Choroid plexus epithelial cell (primary cell): ENCODE measurements at regions not wholly inside any gene's neighbourhood (a gene's known extent, or its start where the extent isn't known, plus 50 kb on each side); places are given as distances from the start of the nearest gene placed in this dataset.

Experiments
- DNase-seq: peaks from one replicate; pipeline ENCODE4 v3.0.0-alpha.2; 2010; ENCODE audit warnings: low read depth
- H3K4me3 ChIP-seq: 2 replicates; pipeline ENCODE4 v1.5.1; 2011; ENCODE audit warnings: low read depth, mild to moderate bottlenecking, control low read depth, low read length, moderate library complexity
- TF ChIP-seq, protein P1 (sequence below): conservative IDR thresholded peaks from 2 replicates; pipeline ENCODE4 v1.5.1; 2011; ENCODE audit warnings: low read depth, mild to moderate bottlenecking, control low read depth, inconsistent platforms, low read length, moderate library complexity

DNA sequence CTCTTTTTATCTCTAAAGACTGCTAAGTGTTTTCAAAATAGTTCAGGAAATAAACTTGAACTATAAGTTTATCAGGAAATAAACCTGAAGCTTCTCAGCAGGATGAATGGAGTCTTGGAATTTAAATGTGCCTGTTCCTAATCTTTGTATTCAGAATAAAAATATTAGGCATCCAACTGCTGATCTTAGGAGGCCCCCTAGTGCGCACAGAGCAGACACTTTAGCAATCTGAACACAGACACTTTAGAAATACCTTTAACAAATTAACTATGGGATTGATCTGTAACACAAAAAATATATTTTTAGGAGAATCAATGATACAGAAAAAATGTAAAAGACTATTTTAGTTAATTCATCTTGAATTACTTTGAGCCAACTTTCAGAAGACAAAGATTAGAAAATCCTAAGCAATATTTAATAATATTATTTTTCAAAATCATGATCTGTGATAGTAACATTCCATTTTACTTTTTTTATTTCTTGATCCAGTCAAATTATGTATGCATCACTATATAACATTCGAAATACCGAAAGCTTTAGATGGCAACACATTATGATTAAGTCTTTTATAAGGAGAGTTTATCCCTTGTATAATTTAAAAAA is 80.9 kb downstream of the SLC41A2 start:
- peak; percentile 74 for DNase-seq
- no peak overlapping the region for H3K4me3 ChIP-seq
- TF ChIP-seq, protein P1, sequence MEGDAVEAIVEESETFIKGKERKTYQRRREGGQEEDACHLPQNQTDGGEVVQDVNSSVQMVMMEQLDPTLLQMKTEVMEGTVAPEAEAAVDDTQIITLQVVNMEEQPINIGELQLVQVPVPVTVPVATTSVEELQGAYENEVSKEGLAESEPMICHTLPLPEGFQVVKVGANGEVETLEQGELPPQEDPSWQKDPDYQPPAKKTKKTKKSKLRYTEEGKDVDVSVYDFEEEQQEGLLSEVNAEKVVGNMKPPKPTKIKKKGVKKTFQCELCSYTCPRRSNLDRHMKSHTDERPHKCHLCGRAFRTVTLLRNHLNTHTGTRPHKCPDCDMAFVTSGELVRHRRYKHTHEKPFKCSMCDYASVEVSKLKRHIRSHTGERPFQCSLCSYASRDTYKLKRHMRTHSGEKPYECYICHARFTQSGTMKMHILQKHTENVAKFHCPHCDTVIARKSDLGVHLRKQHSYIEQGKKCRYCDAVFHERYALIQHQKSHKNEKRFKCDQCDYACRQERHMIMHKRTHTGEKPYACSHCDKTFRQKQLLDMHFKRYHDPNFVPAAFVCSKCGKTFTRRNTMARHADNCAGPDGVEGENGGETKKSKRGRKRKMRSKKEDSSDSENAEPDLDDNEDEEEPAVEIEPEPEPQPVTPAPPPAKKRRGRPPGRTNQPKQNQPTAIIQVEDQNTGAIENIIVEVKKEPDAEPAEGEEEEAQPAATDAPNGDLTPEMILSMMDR: peak; percentile 84

DNA sequence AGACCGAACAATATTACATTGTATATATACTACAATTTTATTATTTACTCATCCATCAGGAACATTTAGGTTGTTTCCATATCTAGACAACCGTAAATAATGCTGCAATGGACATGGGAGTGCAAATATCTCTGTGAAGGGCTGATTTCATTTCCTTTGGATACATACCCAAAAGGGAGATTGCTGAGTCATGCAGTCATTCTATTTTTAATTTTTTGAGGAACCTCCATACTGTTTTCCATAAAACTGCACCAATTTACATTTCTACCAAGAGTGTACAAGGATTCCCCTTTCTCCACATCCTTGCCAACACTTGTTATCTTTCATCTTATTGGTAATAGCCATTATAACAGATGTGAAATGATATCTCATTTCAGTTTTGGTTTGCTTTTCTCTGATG is 84.7 kb downstream of the SLC41A2 start:
- DNase-seq: no peak
- TF ChIP-seq, protein P1: no peak
- no peak overlapping the region for H3K4me3 ChIP-seq

DNA sequence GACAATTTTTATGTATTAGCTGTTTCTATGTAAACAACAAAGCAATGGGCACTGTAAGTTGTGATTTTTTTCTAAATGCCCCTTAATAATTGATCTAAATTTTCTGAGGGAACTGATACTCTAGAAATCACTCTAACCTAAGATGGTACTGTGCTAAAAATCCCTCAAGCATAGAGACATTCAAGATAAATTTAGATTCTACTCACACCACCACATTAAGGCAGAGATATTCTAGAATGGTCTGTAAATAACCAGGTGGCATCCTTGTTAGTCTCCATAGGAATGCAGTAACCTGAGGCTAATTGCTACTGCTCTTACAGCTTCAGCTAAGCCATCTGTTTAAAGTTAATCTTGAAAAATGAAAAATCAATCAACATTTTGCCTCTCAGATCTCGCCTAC is 87.3 kb downstream of the SLC41A2 start:
- TF ChIP-seq, protein P1: no peak

DNA sequence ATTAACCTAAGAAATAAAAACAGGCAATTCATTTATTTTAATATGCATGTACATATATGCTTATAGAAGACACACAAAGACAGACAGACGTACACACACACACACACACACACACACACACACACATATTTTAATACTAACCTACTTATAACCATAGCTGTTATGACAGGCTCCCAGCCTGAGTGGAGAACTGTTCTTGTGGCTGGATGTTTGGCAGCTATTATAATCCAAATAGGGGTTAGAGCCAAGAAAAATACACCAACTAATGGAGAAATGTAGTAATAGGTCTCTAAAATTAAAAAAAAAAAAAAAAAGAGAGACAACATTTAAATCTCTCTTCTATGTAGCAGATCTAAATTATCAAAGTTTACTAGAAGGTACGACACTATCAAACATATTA is 91.8 kb downstream of the SLC41A2 start:
- no peak overlapping the region for H3K4me3 ChIP-seq
- DNase-seq: peak; percentile 95
- TF ChIP-seq, protein P1: no peak

More for the DNA sequence above, 87.3 kb downstream of the SLC41A2 start:
- no peak for DNase-seq
- H3K4me3 ChIP-seq: no peak overlapping the region

DNA sequence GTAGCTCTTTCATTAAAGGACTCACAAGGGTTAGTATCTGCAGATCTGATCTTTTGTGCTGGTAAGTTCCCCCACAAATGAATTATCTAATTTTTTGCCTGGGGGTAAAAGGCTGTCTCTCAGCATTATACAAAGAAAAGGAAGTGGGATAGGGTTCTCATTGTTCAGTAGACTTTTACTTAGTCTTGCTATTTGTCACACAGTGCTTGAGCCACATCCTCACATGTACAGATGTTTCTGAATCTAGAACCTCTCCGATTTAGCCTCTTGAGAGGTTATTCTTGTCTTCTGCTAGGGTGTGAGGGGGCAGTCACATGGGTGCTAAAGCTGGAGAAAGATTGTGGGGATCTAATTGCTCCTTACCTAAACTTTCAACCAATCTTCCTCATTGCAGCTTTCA is 93.0 kb downstream of the SLC41A2 start:
- TF ChIP-seq, protein P1: no peak
- no peak overlapping the region for H3K4me3 ChIP-seq
- DNase-seq: no peak

DNA sequence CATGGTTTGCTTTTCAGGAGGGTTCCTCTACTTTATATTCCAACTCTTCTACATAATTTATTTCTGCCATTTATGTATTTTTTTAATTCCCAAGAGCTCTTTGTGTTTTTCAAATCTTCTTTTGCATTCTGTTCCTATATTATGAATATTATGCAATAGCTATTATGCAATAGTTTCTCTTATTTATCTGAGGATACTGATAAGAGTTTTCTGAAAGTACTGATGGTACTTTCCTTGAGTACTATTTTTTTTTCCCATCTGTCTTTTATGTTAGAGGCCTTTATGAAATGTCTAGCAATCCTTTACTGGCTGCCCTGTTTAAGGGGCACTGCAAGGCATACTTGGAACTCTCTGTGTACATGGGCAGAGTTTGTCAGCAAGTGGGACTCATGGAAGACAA is 93.4 kb downstream of the SLC41A2 start:
- TF ChIP-seq, protein P1: no peak
- DNase-seq: peak; percentile 46
- no peak overlapping the region for H3K4me3 ChIP-seq

DNA sequence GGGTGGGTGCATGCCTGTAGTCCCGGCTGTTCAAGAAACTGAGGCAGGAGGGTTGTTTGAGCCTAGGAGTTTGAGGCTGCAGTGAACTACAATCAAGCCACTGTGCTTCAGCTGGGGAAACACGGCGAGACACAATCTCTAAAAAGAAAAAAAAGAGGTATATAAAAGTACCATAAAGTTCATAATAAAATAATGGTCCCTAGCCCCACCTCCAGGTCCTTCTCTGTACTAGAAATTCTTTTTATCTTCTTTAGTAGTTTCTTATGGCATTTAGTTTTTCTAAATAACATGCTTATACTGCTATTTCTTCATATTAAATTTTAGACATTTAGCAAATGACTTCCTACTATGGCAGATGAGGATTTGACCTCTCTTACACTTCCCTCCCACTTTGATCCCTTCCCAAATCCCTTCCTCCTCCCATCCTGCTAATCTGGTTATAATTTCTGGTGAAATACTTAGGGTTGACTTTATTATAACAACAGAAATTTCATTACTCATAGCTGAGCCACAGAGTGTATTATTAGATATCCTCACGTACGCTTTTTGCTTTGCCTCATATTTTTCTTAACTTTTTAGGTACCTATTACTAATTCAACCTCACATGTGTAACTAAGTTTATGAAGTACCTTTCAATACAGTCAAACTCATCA is 94.7 kb downstream of the SLC41A2 start:
- DNase-seq: no peak
- H3K4me3 ChIP-seq: no peak overlapping the region
- TF ChIP-seq, protein P1: peak; percentile 10
